SJSA1 (cell line): ENCODE measurements at regions not wholly inside any gene's neighbourhood (a gene's known extent, or its start where the extent isn't known, plus 50 kb on each side); places are given as distances from the start of the nearest gene placed in this dataset.

Source experiments
- DNase-seq, 2 experiments: peaks; one replicate each; pipeline ENCODE4 v3.0.0-alpha.2; 2015 to 2020; ENCODE audit warnings: low spot score in 2 of 2, low read depth in 1 of 2
- H3K27ac ChIP-seq: fragments of 250-450 bp; sonication (Bioruptor Pico); 2 replicates; pipeline ENCODE4 v1.5.1; 2020; ENCODE audit warnings: mild to moderate bottlenecking, moderate library complexity
- H3K27me3 ChIP-seq: fragments of 250-450 bp; sonication (Bioruptor Pico); replicated peaks from 2 replicates; pipeline ENCODE4 v1.5.1; 2020; ENCODE audit warnings: mild to moderate bottlenecking, moderate library complexity
- H3K36me3 ChIP-seq: fragments of 250-450 bp; sonication (Bioruptor Pico); 2 replicates; pipeline ENCODE4 v1.5.1; 2020; ENCODE audit warnings: mild to moderate bottlenecking
- H3K4me1 ChIP-seq: fragments of 250-450 bp; sonication (Bioruptor Pico); replicated peaks from 2 replicates; pipeline ENCODE4 v1.6.1; 2021; ENCODE audit warnings: mild to moderate bottlenecking
- H3K4me3 ChIP-seq: fragments of 250-450 bp; sonication (Bioruptor Pico); 2 replicates; pipeline ENCODE4 v1.5.1; 2020; ENCODE audit warnings: mild to moderate bottlenecking
- H3K9me3 ChIP-seq: fragments of 250-450 bp; sonication (Bioruptor Pico); replicated peaks from 2 replicates; pipeline ENCODE4 v1.5.1; 2020; ENCODE audit warnings: mild to moderate bottlenecking

DNA sequence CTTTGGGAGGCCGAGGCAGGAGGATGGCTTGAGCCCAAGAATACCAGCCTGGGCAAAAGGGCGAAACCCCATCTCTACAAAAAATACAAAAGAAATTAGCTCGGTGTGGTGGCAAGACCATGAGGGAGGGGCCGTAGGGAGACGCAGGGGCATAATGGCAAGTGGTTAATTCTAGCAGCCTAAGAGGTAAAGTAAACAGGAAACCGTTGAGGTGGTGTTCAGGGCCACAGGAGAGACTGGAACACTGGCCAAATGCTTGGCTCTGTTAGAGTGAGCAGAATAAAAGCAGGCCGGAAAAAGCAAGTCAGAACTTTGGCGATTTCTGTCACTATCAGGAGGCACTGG lies 89.2 kb downstream of the RIPK4 start:
- Histone ChIP-seq H3K27ac (peak overlapping the region; percentile 86), H3K27me3 (no peaks in the 10 kb centered on the region), H3K9me3 (no peaks in the 10 kb centered on the region), H3K4me3 (no peak overlapping the region), H3K4me1 (peaks cover 70% of the 10 kb centered on the region), H3K36me3 (no peaks in the 10 kb centered on the region)
- DNase-seq = peak in 1 of 2 experiments; percentile 71

DNA sequence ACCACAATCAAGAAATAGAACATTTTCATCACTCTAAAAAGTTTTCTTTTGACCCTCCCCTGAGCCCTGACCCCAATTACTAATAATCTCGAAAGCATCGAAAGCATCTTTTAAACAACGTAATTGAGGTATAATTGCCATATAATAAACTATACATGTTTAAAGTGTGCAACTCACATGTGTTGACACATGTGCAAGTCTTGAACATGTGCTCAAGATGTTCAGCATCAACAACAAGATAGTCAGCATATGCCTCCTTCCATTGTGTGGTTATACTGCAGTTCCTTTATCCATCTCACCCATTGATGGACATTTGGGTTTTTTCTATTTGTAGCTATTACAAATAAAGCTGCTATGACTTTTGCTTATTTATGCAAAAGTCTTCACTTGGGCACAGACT lies 90.7 kb downstream of the RIPK4 start:
- Histone ChIP-seq H3K4me1 (peaks cover 70% of the 10 kb centered on the region), H3K4me3 (no peak overlapping the region), H3K36me3 (no peaks in the 10 kb centered on the region), H3K9me3 (no peaks in the 10 kb centered on the region), H3K27ac (peak overlapping the region; percentile 86), H3K27me3 (no peaks in the 10 kb centered on the region)
- DNase-seq = no peak

DNA sequence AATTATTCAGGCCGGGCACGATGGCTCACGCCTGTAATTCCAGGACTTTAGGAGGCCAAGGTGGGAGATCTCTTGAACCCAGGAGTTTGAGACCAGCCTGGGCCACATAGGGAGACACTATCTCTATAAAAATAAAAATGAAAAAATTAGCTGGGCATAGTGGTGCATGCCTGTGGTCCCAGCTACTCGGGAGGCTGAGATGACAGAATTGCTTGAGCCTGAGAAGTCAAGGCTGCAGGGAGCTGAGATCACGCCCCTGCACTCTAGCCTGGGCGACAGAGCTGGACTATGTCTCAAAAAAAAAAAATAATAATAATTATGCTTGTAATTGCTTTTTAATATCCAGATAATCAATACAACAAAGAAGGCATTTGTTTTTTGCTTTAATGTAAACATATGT lies 91.3 kb downstream of the RIPK4 start:
- Histone ChIP-seq H3K4me3 (no peak overlapping the region), H3K27ac (peak overlapping the region; percentile 86; the same call in 1 of the 2 replicates), H3K36me3 (no peaks in the 10 kb centered on the region), H3K27me3 (no peaks in the 10 kb centered on the region), H3K9me3 (no peaks in the 10 kb centered on the region), H3K4me1 (peaks cover 66% of the 10 kb centered on the region)
- peak in 1 of 2 experiments; percentile 43 for DNase-seq

DNA sequence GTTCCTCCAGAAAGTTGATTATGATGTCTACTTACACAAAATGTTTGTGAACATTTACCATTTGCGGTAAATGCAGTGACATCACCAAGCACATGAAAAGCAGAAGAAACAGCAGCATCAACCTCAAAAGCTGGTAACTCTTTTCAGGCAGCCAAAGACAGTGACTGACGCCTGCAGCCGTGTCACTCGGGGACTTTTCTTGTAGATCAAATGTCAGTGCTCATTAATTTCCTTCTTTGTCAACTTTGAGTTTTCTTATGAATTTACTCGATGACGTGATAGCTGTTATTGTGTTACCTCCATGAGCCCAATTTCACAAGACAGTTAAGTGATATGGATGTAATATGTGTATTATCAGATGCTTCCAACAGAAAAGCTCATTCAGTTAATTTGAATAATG lies 92.5 kb downstream of the RIPK4 start:
- no peak for DNase-seq
- no peaks in the 10 kb centered on the region for H3K36me3 ChIP-seq
- no peak overlapping the region for H3K27ac ChIP-seq
- H3K4me3 ChIP-seq = no peak overlapping the region
- no peaks in the 10 kb centered on the region for H3K9me3 ChIP-seq
- no peaks in the 10 kb centered on the region for H3K27me3 ChIP-seq
- H3K4me1 ChIP-seq = peaks cover 55% of the 10 kb centered on the region

DNA sequence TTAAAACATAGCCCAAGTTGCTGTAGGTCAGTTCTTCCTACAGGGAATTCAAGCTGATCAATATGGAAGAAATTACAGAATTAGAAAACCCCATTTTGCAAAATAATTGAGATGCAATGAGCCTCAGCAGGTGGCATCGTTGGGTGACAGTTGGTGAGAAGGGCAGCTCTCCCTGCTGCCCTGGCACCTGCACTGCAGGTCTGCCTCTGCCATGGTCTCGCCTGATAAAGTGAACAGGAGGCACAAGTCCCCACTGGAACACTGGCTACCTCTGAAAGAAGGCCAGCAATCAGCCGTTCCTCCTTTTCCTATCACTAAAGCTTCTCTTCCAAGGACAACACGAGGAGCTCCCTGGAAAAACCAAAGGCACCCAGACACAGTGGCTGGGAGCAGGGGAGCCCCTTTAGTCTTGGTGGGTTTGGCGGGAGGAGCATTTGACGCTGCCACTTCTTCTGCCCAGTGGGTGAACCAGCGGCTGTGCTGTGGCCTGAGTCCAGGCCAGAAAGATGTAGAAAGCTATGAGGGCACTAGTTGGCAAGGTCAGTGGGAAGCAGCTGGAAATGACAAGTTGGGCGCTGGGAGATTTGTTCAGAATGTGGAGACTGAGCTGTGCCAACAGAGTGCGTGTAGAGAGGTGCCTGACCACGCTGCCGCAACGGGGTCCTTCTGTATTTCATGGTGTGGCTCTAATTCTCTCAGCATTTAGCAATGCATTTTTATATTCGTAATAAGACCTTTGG lies 93.1 kb downstream of the RIPK4 start:
- no peak for DNase-seq
- no peak overlapping the region for H3K27ac ChIP-seq
- H3K4me1 ChIP-seq = peaks cover 49% of the 10 kb centered on the region
- no peak overlapping the region for H3K4me3 ChIP-seq
- H3K27me3 ChIP-seq = no peaks in the 10 kb centered on the region
- no peaks in the 10 kb centered on the region for H3K9me3 ChIP-seq
- no peaks in the 10 kb centered on the region for H3K36me3 ChIP-seq

DNA sequence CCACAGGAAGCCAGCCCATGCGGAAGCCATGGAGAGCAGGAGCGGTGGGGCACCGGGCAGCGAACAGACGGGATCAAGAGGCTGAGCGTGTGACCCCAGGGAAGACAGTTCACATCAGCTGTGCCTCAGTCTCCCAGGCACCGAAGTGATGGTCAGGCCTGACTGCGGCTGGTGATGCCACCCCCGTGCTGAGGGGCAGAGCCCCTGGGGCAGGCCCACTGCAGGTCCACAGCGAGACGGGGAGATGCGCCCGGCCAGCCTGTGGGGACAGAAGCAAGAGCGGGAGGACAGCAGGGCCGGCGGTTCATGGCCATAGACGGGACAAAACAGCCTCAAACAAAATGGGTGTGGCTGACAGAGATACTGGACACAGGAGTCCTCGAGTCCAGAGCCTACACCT lies 93.8 kb downstream of the RIPK4 start:
- Histone ChIP-seq H3K4me3 (no peak overlapping the region), H3K27ac (no peak overlapping the region), H3K27me3 (no peaks in the 10 kb centered on the region), H3K9me3 (no peaks in the 10 kb centered on the region), H3K4me1 (peaks cover 42% of the 10 kb centered on the region), H3K36me3 (no peaks in the 10 kb centered on the region)
- DNase-seq = no peak

DNA sequence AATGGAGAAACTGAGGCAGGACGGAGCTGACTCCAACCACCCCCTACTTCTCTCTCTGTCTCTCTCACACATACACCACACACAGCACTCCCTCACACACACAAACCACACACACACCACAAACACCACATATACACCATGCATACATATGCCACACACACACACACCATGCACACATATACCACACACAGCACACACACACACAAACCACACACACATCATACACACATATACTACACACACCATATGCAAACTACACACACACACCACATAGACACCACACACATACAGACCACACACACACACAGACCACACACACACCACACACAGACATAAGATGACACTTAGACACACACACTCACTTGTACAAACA lies 94.3 kb downstream of the RIPK4 start:
- Histone ChIP-seq H3K27ac (no peak overlapping the region), H3K9me3 (no peaks in the 10 kb centered on the region), H3K4me3 (no peak overlapping the region), H3K36me3 (no peaks in the 10 kb centered on the region), H3K27me3 (no peaks in the 10 kb centered on the region), H3K4me1 (peaks cover 36% of the 10 kb centered on the region)
- no peak for DNase-seq

DNA sequence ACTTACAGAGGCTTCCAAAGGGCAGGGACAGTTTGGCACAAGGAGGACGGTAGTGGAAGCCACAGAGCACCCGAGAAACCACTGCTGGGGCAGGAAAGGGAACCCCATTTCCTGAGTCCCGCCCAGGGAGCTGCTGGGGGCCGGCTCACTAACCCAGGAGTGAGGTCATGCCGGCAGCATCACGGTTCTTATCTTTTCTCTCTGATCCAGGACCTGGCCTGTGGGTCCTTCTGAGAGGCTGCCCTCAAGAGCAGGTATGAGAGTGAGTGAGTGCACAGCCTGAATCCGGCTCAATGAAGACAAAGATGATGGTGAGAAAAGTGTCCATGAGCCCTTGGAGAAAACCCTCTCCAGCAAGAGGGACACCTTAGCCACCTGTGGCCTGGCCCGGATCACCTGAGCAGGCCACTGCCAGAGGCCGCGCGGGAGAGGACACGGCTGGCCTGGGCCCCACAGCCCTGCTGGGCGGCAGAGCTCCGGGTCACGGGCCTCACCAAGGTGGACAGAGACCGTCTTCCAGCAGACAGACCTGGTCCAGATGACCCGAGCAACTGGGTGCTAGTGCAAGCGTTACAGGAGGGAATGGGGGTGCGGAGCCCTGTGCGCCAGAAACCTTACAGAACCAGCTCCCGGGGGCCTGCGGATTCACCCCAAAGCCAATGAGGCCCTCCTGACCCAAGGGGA lies 94.9 kb downstream of the RIPK4 start:
- Histone ChIP-seq H3K36me3 (no peaks in the 10 kb centered on the region), H3K27ac (no peak overlapping the region)
- DNase-seq = no peak

GRCh38 chr21:41671212-41671762 lies 95.6 kb downstream of the RIPK4 start:
- Histone ChIP-seq H3K4me1 (peaks cover 24% of the 10 kb centered on the region), H3K4me3 (no peak overlapping the region), H3K27me3 (no peaks in the 10 kb centered on the region), H3K36me3 (no peaks in the 10 kb centered on the region), H3K27ac (no peak overlapping the region), H3K9me3 (no peaks in the 10 kb centered on the region)
- no peak for DNase-seq

More for the DNA sequence above, 94.9 kb downstream of the RIPK4 start:
- Histone ChIP-seq H3K4me3 (no peak overlapping the region), H3K9me3 (no peaks in the 10 kb centered on the region), H3K27me3 (no peaks in the 10 kb centered on the region), H3K4me1 (peaks cover 31% of the 10 kb centered on the region)

GRCh38 chr21:41670056-41670805 lies 96.6 kb downstream of the RIPK4 start:
- Histone ChIP-seq H3K4me1 (peaks cover 20% of the 10 kb centered on the region), H3K27ac (no peak overlapping the region), H3K36me3 (no peaks in the 10 kb centered on the region), H3K4me3 (no peak overlapping the region), H3K27me3 (no peaks in the 10 kb centered on the region), H3K9me3 (no peaks in the 10 kb centered on the region)
- DNase-seq = no peak

- no peak for DNase-seq
- no peaks in the 10 kb centered on the region for H3K9me3 ChIP-seq
- H3K27me3 ChIP-seq = no peaks in the 10 kb centered on the region
- H3K36me3 ChIP-seq = no peaks in the 10 kb centered on the region
- no peak overlapping the region for H3K27ac ChIP-seq
- peaks cover 24% of the 10 kb centered on the region for H3K4me1 ChIP-seq
- no peak overlapping the region for H3K4me3 ChIP-seq
Observed at GRCh38 chr21:41669533-41669830, 97.4 kb downstream of the RIPK4 start.

- peak in 1 of 2 experiments; percentile 42 for DNase-seq
- peaks cover 29% of the 10 kb centered on the region for H3K4me1 ChIP-seq
- no peaks in the 10 kb centered on the region for H3K27me3 ChIP-seq
- H3K27ac ChIP-seq = no peak overlapping the region
- no peak overlapping the region for H3K4me3 ChIP-seq
- H3K9me3 ChIP-seq = no peaks in the 10 kb centered on the region
- H3K36me3 ChIP-seq = no peaks in the 10 kb centered on the region
Observed at GRCh38 chr21:41668686-41669532, 97.9 kb downstream of the RIPK4 start.

DNA sequence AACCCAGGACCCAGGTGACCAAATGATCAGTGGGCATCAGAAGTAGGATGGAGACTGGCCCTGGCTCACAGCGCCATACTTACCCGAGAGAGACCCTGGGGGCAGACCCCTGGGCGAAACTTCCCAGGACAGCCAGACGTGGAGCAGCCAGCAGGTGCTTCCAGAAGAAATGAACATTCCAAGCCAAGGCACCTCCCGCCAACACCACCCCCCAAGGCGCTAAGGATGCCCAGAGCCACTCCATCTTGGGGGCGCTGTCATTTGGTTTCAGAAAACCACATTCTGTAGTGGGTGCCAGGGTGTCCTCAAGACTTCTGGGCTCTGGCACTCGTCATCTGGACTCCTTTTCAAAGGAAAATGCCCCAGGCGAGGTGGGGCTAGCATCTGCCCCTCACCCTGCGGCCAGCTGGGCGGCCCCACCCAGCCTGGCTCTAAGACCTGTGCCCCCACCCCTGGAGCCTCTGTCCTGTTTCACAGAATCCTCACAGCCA lies 98.8 kb downstream of the RIPK4 start:
- no peaks in the 10 kb centered on the region for H3K9me3 ChIP-seq
- DNase-seq = no peak
- H3K27ac ChIP-seq = no peak overlapping the region
- H3K4me3 ChIP-seq = no peak overlapping the region
- H3K36me3 ChIP-seq = no peaks in the 10 kb centered on the region
- H3K4me1 ChIP-seq = peaks cover 23% of the 10 kb centered on the region
- H3K27me3 ChIP-seq = no peaks in the 10 kb centered on the region
